SU-DHL-6 (cell line): ENCODE measurements at regions not wholly inside any gene's neighbourhood (a gene's known extent, or its start where the extent isn't known, plus 50 kb on each side); places are given as distances from the start of the nearest gene placed in this dataset.

Experiments
- EZH2phosphoT487 ChIP-seq: fragments of 200-600 bp; sonication (generic), shearing (Covaris generic); conservative IDR thresholded peaks from 2 replicates; pipeline ENCODE4 v1.6.1; 2018; ENCODE audit warnings: mild to moderate bottlenecking, antibody characterized with exemption, low read length, moderate library complexity, mixed read lengths
- TF ChIP-seq, protein P1 (sequence below): fragments of 200-600 bp; sonication (generic); IDR thresholded peaks from one replicate; pipeline ENCODE4 v1.5.1; 2017; ENCODE audit warnings: antibody characterized with exemption, mild to moderate bottlenecking, low read length, moderate library complexity; ENCODE audit not compliant: insufficient read depth, poor library complexity, severe bottlenecking

DNA sequence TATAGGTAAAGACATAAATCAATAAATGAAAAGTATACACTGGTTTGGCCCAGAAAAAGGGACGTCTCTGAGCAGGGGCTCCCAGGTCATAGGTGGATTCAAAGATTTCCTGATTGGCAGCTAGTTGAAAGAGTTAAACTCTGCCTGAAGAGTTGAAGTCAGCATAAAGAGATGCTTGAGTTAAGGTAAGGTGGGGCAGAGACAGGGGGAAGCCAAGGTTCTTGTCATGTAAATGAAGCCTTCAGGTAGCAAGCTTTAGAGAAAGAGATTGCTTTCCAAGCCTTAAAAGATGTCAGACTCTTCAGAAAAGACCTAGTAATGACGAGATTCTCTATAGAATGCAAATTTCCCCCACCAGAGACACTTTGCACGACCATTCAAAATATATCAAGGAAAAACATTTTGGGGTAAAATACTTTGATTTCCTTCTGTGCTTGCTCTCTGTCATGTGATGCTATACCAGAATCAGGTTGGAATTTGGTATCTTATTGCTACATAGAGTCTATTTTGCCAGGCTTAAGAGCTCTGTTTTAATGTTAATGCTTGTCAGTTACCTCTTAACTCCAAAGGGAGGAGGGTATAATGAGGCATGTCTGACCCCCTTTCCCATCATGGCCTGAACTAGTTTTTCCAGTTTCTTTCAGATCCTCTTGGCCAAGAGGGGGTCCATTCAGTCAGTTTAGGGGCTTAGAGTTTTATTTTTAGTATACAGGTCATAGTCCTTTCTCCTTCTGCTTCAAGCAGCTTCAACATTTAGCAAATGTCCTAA lies 429.6 kb downstream of the ADRA2A start:
- TF ChIP-seq, protein P1, sequence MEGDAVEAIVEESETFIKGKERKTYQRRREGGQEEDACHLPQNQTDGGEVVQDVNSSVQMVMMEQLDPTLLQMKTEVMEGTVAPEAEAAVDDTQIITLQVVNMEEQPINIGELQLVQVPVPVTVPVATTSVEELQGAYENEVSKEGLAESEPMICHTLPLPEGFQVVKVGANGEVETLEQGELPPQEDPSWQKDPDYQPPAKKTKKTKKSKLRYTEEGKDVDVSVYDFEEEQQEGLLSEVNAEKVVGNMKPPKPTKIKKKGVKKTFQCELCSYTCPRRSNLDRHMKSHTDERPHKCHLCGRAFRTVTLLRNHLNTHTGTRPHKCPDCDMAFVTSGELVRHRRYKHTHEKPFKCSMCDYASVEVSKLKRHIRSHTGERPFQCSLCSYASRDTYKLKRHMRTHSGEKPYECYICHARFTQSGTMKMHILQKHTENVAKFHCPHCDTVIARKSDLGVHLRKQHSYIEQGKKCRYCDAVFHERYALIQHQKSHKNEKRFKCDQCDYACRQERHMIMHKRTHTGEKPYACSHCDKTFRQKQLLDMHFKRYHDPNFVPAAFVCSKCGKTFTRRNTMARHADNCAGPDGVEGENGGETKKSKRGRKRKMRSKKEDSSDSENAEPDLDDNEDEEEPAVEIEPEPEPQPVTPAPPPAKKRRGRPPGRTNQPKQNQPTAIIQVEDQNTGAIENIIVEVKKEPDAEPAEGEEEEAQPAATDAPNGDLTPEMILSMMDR: no peak
- TF ChIP-seq EZH2phosphoT487: no peak
